AG04450 (cell line): ENCODE measurements at regions not wholly inside any gene's neighbourhood (a gene's known extent, or its start where the extent isn't known, plus 50 kb on each side); places are given as distances from the start of the nearest gene placed in this dataset.
"Not testable (repeated sequence)": the region's sequence is repeated elsewhere in the genome, so short reads cannot be mapped to it uniquely, and the experiment has no call there.

Source experiments
- CTCF ChIA-PET: fragments of 300-600, 350-600 bp; formaldehyde crosslinking; extraction: SDS; loops from one replicate; lab custom pipeline; 2022; ENCODE audit warnings: antibody characterized with exemption, inconsistent platforms; lab: Charles Lee
- POLR2A ChIA-PET: fragments of 350-600 bp; formaldehyde crosslinking; extraction: SDS; loops from one replicate; lab custom pipeline; 2021; ENCODE audit warnings: antibody characterized with exemption, inconsistent platforms; lab: Yijun Ruan, JAX
- DNase-seq: peaks from one replicate; pipeline ENCODE4 v3.0.0-alpha.2; 2011; ENCODE audit warnings: low read depth, low spot score
- H3K27ac ChIP-seq: one replicate; pipeline ENCODE4 v1.5.1; 2012; ENCODE audit warnings: low read depth, low read length, control low read depth
- H3K27me3 ChIP-seq: one replicate; pipeline ENCODE4 v1.6.0; 2012; ENCODE audit warnings: low read length; ENCODE audit not compliant: control insufficient read depth, insufficient read depth
- H3K4me3 ChIP-seq: 2 replicates; pipeline ENCODE4 v1.5.1; 2011; ENCODE audit warnings: mild to moderate bottlenecking, low read depth, low read length, control low read depth
- H3K9me3 ChIP-seq: 2 replicates; pipeline ENCODE4 v1.5.1; 2012; ENCODE audit warnings: low read length; ENCODE audit not compliant: control insufficient read depth, insufficient read depth
- CTCF ChIP-seq: IDR thresholded peaks from 2 replicates; pipeline ENCODE4 v1.5.1; 2011; ENCODE audit warnings: low read depth, low read length, control low read depth, inconsistent platforms

- no peak for DNase-seq
- H3K4me3 ChIP-seq = no peak overlapping the region
- no peaks in the 10 kb centered on the region for H3K27me3 ChIP-seq
- no peak overlapping the region for H3K27ac ChIP-seq
- ChIA-PET CTCF (no interaction called here), POLR2A (no interaction called here)
- no peaks in the 10 kb centered on the region for H3K9me3 ChIP-seq
- no peak for TF ChIP-seq CTCF
Observed at GRCh38 chr7:11274074-11274473, 300.4 kb downstream of the PHF14 start.

GRCh38 chr7:11281953-11282352 lies 308.3 kb downstream of the PHF14 start:
- POLR2A ChIA-PET = no interaction called here
- DNase-seq = no peak

GRCh38 chr7:11283584-11283983 lies 309.9 kb downstream of the PHF14 start:
- H3K27ac ChIP-seq, DNase-seq, H3K27me3 ChIP-seq, POLR2A ChIA-PET, H3K4me3 ChIP-seq, CTCF ChIA-PET, H3K9me3 ChIP-seq: not testable (repeated sequence)

More at GRCh38 chr7:11281953-11282352, 308.3 kb downstream of the PHF14 start:
- Histone ChIP-seq H3K27me3 (no peaks in the 10 kb centered on the region), H3K9me3 (no peaks in the 10 kb centered on the region), H3K27ac (no peak overlapping the region), H3K4me3 (no peak overlapping the region)
- TF ChIP-seq CTCF = no peak
- CTCF ChIA-PET = no interaction called here

- POLR2A ChIA-PET = no interaction called here
- H3K4me3 ChIP-seq = no peak overlapping the region
- CTCF ChIA-PET = no interaction called here
- TF ChIP-seq CTCF = no peak
- no peaks in the 10 kb centered on the region for H3K27me3 ChIP-seq
- no peak for DNase-seq
- H3K9me3 ChIP-seq = no peaks in the 10 kb centered on the region
- no peak overlapping the region for H3K27ac ChIP-seq
Observed at GRCh38 chr7:11290863-11291262, 317.2 kb downstream of the PHF14 start.

GRCh38 chr7:11294218-11294617 lies 320.5 kb downstream of the PHF14 start:
- POLR2A ChIA-PET = no interaction called here
- no peaks in the 10 kb centered on the region for H3K9me3 ChIP-seq
- no peaks in the 10 kb centered on the region for H3K27me3 ChIP-seq
- CTCF ChIA-PET = no interaction called here
- no peak for DNase-seq
- no peak overlapping the region for H3K4me3 ChIP-seq
- no peak for TF ChIP-seq CTCF
- no peak overlapping the region for H3K27ac ChIP-seq

GRCh38 chr7:11294965-11295364 lies 321.3 kb downstream of the PHF14 start:
- POLR2A ChIA-PET = no interaction called here

More at GRCh38 chr7:11294965-11295364, 321.3 kb downstream of the PHF14 start:
- Histone ChIP-seq H3K27ac (no peak overlapping the region), H3K9me3 (no peaks in the 10 kb centered on the region), H3K4me3 (no peak overlapping the region), H3K27me3 (no peaks in the 10 kb centered on the region)
- no peak for TF ChIP-seq CTCF
- no peak for DNase-seq
- CTCF ChIA-PET = no interaction called here
